Stimulated activated naive CD8-positive, alpha-beta T cell treated with anti-CD3 and anti-CD28 coated beads, Interleukin-15, amount 100 ng/mL, for 72 hours (primary cell): ENCODE measurements at regions not wholly inside any gene's neighbourhood (a gene's known extent, or its start where the extent isn't known, plus 50 kb on each side); places are given as distances from the start of the nearest gene placed in this dataset.

ENCODE experiments used
- ATAC-seq: fragments of 150-1000 bp; cut with Tn5 transposase; 2 replicates; pipeline ENCODE4 v1.10.0; 2021; ENCODE audit warnings: mild to moderate bottlenecking, moderate library complexity
- DNase-seq, 2 donors: peaks; one replicate each; pipeline ENCODE4 v3.0.0; 2021 to 2022
- H3K27ac Mint-ChIP-seq, 2 donors: one replicate each; pipeline ENCODE4 v1.8.0; 2022; ENCODE audit warnings: mild to moderate bottlenecking in 2 of 2, mixed read lengths in 2 of 2, moderate library complexity in 2 of 2
- H3K27me3 Mint-ChIP-seq: one replicate; pipeline ENCODE4 v1.8.0; 2022; ENCODE audit warnings: mixed read lengths
- H3K4me1 Mint-ChIP-seq: one replicate; pipeline ENCODE4 v1.8.0; 2022; ENCODE audit warnings: mild to moderate bottlenecking, mixed read lengths
- H3K4me3 Mint-ChIP-seq, 2 donors: one replicate each; pipeline ENCODE4 v1.8.0; 2022; ENCODE audit warnings: mild to moderate bottlenecking in 2 of 2, mixed read lengths in 2 of 2, moderate library complexity in 1 of 2
- H3K9me3 Mint-ChIP-seq, 2 donors: one replicate each; pipeline ENCODE4 v1.8.0; 2022; ENCODE audit warnings: mixed read lengths in 2 of 2

DNA sequence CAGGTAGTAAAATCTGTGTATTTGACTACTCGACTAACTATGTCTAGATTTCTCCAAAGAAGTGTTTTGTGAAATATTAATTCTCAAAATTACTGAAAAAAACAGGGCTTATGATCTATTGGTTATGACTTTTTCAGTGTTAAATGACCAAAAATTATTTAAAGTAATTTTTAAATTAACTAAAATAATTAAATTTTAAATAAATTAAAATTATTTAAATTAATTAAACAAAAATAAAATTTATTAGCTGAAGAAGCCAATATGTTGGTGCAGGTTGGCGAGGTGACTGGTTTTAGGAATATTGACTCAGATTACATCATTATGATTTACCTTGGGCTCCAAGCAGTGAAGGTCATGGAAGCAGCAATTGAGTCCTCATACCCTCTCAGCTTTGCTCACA, 483.2 kb downstream of the PTPRC start:
- Mint-ChIP-seq H3K4me3 (no peak overlapping the region), H3K4me1 (peaks cover 13% of the 10 kb centered on the region), H3K27me3 (no peaks in the 10 kb centered on the region), H3K27ac (no peak overlapping the region), H3K9me3 (no peaks in the 10 kb centered on the region)
- no peak for ATAC-seq
- DNase-seq = no peak

DNA sequence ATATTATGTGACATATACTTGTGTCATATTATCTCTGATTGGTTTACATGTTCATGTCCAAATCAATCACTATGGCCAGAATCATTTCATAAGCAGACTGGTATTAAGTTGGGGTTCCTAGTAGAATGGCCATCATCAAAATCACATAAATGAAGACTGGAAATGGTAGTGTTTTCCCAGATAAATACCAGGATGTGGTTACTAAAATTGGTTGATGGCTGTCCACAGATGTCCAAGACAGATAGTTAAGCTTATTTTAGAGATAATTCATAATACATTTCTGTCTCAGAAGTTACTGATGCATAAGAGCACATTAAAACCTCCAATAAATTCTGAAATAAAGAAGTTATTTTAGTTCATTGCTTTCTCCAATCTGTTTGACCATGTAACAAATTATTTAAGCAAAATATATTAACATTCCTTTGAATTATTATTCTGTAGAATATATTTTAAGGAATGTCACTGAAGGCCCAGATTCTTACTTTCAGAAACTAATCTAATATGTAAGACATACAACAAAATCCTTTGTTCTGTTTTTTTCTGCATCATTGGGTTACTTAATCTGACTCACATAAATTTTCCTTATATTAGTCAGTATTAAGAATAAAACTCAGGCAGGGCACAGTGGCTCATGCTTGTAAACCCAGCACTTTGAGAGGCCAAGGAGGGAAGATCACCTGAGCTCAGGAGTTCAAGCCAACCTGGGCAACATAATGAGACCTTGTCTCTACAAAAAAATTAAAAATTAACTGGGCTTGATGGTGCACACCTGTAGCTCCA, 483.9 kb downstream of the PTPRC start:
- Mint-ChIP-seq H3K27ac (no peak overlapping the region), H3K27me3 (no peaks in the 10 kb centered on the region), H3K4me1 (peaks cover 13% of the 10 kb centered on the region), H3K4me3 (no peak overlapping the region), H3K9me3 (no peaks in the 10 kb centered on the region)
- DNase-seq (no peak), ATAC-seq (no peak)

DNA sequence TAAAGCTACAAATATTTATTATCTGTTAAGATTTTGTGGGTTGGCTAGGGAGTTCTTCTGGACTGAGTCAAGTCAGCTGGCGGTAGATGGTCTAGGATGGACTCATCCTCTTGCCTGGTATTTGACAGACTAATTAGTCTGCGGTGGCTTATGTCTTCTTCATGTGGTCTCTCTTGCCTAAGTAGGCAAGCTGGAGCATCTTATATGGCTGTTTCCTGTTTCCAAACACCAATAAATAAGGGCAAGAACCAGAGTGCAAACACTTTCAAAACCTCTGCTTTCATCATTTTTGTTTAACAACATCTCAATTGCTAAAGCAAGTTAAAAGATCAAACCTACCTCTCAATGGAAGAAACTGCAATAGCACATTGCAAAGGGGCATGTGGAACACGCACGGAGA, 484.8 kb downstream of the PTPRC start:
- DNase-seq = no peak

GRCh38 chr1:199124351-199124750, 485.5 kb downstream of the PTPRC start:
- no peak for DNase-seq
- no peaks in the 10 kb centered on the region for H3K27me3 Mint-ChIP-seq
- H3K27ac Mint-ChIP-seq = no peak overlapping the region
- peaks cover 13% of the 10 kb centered on the region for H3K4me1 Mint-ChIP-seq
- no peaks in the 10 kb centered on the region for H3K9me3 Mint-ChIP-seq
- H3K4me3 Mint-ChIP-seq = no peak overlapping the region
- ATAC-seq = no peak

More for the DNA sequence above, 484.8 kb downstream of the PTPRC start:
- no peaks in the 10 kb centered on the region for H3K27me3 Mint-ChIP-seq
- ATAC-seq = peak; percentile 74
- no peak overlapping the region for H3K4me3 Mint-ChIP-seq
- H3K27ac Mint-ChIP-seq = no peak overlapping the region
- H3K4me1 Mint-ChIP-seq = peaks cover 13% of the 10 kb centered on the region
- no peaks in the 10 kb centered on the region for H3K9me3 Mint-ChIP-seq

DNA sequence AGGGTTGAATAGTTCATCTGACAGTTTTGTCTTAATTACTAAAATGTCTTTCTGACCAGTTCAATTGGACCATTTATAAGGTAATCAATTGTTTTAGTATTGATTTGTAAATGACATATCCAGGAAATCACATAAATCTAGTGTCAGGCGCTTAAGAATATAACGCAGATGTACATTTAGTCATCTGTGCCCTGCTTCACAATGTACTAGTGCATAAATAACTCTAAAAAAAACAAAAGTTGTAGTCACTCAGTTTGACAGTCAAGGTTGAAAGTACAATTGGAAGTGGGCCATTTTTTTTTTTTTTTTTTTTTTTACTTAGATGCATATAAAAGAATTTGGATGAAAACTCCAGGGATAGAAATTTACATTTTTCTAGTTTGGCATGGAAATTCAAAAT, 490.4 kb downstream of the PTPRC start:
- ATAC-seq = no peak
- DNase-seq = no peak
- H3K9me3 Mint-ChIP-seq = peaks cover 5 to 8% of the 10 kb centered on the region in 2 donors
- H3K4me1 Mint-ChIP-seq = peaks cover 4% of the 10 kb centered on the region
- H3K27me3 Mint-ChIP-seq = no peaks in the 10 kb centered on the region
- no peak overlapping the region for H3K4me3 Mint-ChIP-seq
- H3K27ac Mint-ChIP-seq = no peak overlapping the region

- H3K9me3 Mint-ChIP-seq = peaks cover 5 to 8% of the 10 kb centered on the region in 2 donors
- H3K4me3 Mint-ChIP-seq = no peak overlapping the region
- no peak for ATAC-seq
- no peak overlapping the region for H3K27ac Mint-ChIP-seq
- no peaks in the 10 kb centered on the region for H3K4me1 Mint-ChIP-seq
- H3K27me3 Mint-ChIP-seq = no peaks in the 10 kb centered on the region
- no peak for DNase-seq
Measured at GRCh38 chr1:199132006-199132405, 493.2 kb downstream of the PTPRC start.

DNA sequence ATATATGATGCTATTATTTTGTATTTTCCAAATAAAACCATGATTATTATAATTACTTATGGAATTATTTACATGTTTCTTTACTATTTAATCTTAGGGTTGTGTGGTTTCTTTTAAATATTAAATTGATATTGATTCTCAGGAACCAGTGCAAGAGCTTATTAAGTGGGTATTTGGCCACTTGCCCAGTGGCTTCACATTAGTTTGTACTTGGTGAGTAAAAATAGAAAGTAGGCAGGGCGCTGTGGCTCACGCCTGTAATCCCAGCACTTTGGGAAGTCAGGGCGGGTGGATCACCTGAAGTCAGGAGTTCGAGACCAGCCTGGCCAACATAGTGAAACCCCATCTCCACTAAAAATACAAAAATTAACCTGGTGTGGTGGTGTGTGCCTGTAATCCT, 497.1 kb downstream of the PTPRC start:
- peaks cover under 1% of the 10 kb centered on the region for H3K27me3 Mint-ChIP-seq
- H3K4me1 Mint-ChIP-seq = no peaks in the 10 kb centered on the region
- DNase-seq (no peak), ATAC-seq (no peak)
- no peak overlapping the region for H3K27ac Mint-ChIP-seq
- peaks cover 5 to 8% of the 10 kb centered on the region in 2 donors for H3K9me3 Mint-ChIP-seq
- H3K4me3 Mint-ChIP-seq = no peak overlapping the region

DNA sequence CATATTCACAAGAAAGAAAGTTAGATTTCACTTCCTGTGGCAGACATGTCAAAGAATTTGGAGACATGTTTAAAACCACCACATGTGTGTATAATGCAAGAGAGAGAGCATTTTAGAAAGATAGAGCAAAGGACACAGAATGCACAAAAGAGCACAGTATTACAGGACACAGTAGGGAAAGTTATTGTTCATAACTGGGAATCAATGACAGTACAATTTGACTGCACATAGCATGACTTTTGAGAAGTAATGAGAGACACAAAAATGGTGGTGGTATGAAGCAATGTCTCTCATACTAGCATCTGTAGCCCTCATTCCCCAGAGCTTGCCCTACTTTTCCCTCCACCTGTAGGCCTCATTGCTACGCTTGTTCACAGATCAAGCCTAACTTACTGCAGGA, 499.2 kb downstream of the PTPRC start:
- Mint-ChIP-seq H3K27ac (peak overlapping the region in 1 of 2 donors; percentile 35), H3K4me3 (no peak overlapping the region), H3K27me3 (peaks cover 7% of the 10 kb centered on the region), H3K9me3 (no peaks in the 10 kb centered on the region), H3K4me1 (no peaks in the 10 kb centered on the region)
- DNase-seq (no peak), ATAC-seq (no peak)

- H3K4me1 Mint-ChIP-seq = no peaks in the 10 kb centered on the region
- H3K4me3 Mint-ChIP-seq = no peak overlapping the region
- ATAC-seq (no peak), DNase-seq (no peak)
- no peaks in the 10 kb centered on the region for H3K9me3 Mint-ChIP-seq
- H3K27me3 Mint-ChIP-seq = peaks cover 9% of the 10 kb centered on the region
- no peak overlapping the region for H3K27ac Mint-ChIP-seq
Measured at GRCh38 chr1:199149591-199149990, 510.8 kb downstream of the PTPRC start.

- no peak for DNase-seq
- H3K4me1 Mint-ChIP-seq = no peaks in the 10 kb centered on the region
- ATAC-seq = no peak
- H3K27ac Mint-ChIP-seq = no peak overlapping the region
- no peaks in the 10 kb centered on the region for H3K9me3 Mint-ChIP-seq
- H3K4me3 Mint-ChIP-seq = no peak overlapping the region
- H3K27me3 Mint-ChIP-seq = peaks cover 9% of the 10 kb centered on the region
Measured at GRCh38 chr1:199150756-199151155, 511.9 kb downstream of the PTPRC start.

GRCh38 chr1:199151634-199152425, 513.0 kb downstream of the PTPRC start:
- ATAC-seq (no peak), DNase-seq (no peak)
- Mint-ChIP-seq H3K27me3 (peaks cover 9% of the 10 kb centered on the region), H3K4me1 (no peaks in the 10 kb centered on the region), H3K9me3 (no peaks in the 10 kb centered on the region), H3K27ac (no peak overlapping the region), H3K4me3 (no peak overlapping the region)

DNA sequence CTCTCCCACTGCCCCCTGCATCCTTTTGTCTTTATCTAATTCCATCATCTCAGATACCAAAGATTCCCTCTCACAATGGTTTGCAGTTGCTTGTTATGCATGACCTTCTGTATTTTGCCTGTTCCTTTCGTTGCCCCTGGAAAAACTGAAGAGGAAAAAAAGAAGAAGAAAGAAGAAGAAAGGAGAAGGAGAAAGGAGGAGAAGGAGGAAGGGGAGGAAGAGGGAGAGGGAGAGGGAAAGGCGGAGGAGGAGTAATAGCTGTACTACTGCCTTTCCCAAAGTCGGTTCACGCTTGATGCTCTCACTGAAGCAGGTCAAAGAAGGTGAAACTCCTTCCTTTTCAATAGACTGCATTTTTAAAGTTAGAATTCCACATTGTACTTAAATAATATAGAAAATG, 513.8 kb downstream of the PTPRC start:
- no peaks in the 10 kb centered on the region for H3K4me1 Mint-ChIP-seq
- DNase-seq (no peak), ATAC-seq (no peak)
- H3K27me3 Mint-ChIP-seq = peaks cover 9% of the 10 kb centered on the region
- no peaks in the 10 kb centered on the region for H3K9me3 Mint-ChIP-seq
- H3K27ac Mint-ChIP-seq = no peak overlapping the region
- H3K4me3 Mint-ChIP-seq = no peak overlapping the region

- Mint-ChIP-seq H3K4me1 (peaks cover under 1% of the 10 kb centered on the region), H3K27ac (no peak overlapping the region), H3K4me3 (no peak overlapping the region), H3K27me3 (peaks cover 9% of the 10 kb centered on the region), H3K9me3 (no peaks in the 10 kb centered on the region)
- no peak for ATAC-seq
- no peak for DNase-seq
Measured at GRCh38 chr1:199155166-199156019, 516.6 kb downstream of the PTPRC start.

GRCh38 chr1:199157494-199157893, 518.7 kb downstream of the PTPRC start:
- Mint-ChIP-seq H3K4me3 (no peak overlapping the region), H3K9me3 (no peaks in the 10 kb centered on the region), H3K27ac (no peak overlapping the region), H3K27me3 (peaks cover 5% of the 10 kb centered on the region), H3K4me1 (peaks cover 19% of the 10 kb centered on the region)
- ATAC-seq = no peak
- no peak for DNase-seq

- H3K27ac Mint-ChIP-seq = peak overlapping the region in 1 of 2 donors; percentile 31
- ATAC-seq (no peak), DNase-seq (no peak)
- peaks cover 37% of the 10 kb centered on the region for H3K4me1 Mint-ChIP-seq
- H3K4me3 Mint-ChIP-seq = no peak overlapping the region
- H3K9me3 Mint-ChIP-seq = no peaks in the 10 kb centered on the region
- H3K27me3 Mint-ChIP-seq = no peaks in the 10 kb centered on the region
Measured at GRCh38 chr1:199160521-199161318, 521.9 kb downstream of the PTPRC start.
